H1 (cell line): ENCODE measurements at regions not wholly inside any gene's neighbourhood (a gene's known extent, or its start where the extent isn't known, plus 50 kb on each side); places are given as distances from the start of the nearest gene placed in this dataset.

ENCODE experiments used
- CTCF ChIA-PET: fragments of 300-600 bp; sonication (Branson Sonifier 250); formaldehyde crosslinking; loops from one replicate; lab custom pipeline; 2021; ENCODE audit not compliant: partially characterized antibody; lab: Charles Lee
- POLR2A ChIA-PET: fragments of 300-600 bp; sonication (Branson Sonifier 250); formaldehyde crosslinking; loops from one replicate; lab custom pipeline; 2021; ENCODE audit warnings: inconsistent platforms; ENCODE audit not compliant: partially characterized antibody; lab: Charles Lee
- DNase-seq, 2 experiments: peaks; one replicate each; pipeline versions ENCODE4 v3.0.0 to v3.0.0-alpha.2; 2010 to 2022; ENCODE audit warnings: low spot score in 2 of 2, low read depth in 1 of 2, mixed read lengths in 1 of 2
- FAIRE-seq: peaks from 2 replicates; lab custom pipeline; 2011; peaks lifted over from hg19 to GRCh38; lab: Jason Lieb, UNC
- H2AFZ ChIP-seq: 2 replicates; pipeline ENCODE4 v1.8.1; 2012; ENCODE audit warnings: low read length, inconsistent platforms
- H2AK5ac ChIP-seq: 2 replicates; pipeline ENCODE4 v1.6.1; 2013; ENCODE audit warnings: low read depth, low read length
- H2BK120ac ChIP-seq: replicated peaks from 2 replicates; pipeline ENCODE3; 2013; ENCODE audit warnings: low read depth, low read length, inconsistent platforms
- H2BK12ac ChIP-seq: 2 replicates; pipeline ENCODE4 v1.6.1; 2013; ENCODE audit warnings: low read depth, low read length
- H2BK15ac ChIP-seq: 2 replicates; pipeline ENCODE4 v1.6.1; 2013; ENCODE audit warnings: low read length
- H2BK20ac ChIP-seq: 2 replicates; pipeline ENCODE4 v1.6.1; 2013; ENCODE audit warnings: low read length
- H2BK5ac ChIP-seq: 2 replicates; pipeline ENCODE4 v1.6.1; 2013; ENCODE audit warnings: low read depth, low read length
- H3K14ac ChIP-seq: 2 replicates; pipeline ENCODE4 v1.6.1; 2013; ENCODE audit warnings: inconsistent platforms; ENCODE audit not compliant: insufficient read length
- H3K18ac ChIP-seq: 2 replicates; pipeline ENCODE4 v1.6.1; 2013; ENCODE audit warnings: low read length; ENCODE audit errors: extremely low read depth
- H3K23ac ChIP-seq: 2 replicates; pipeline ENCODE4 v1.6.1; 2013; ENCODE audit warnings: inconsistent platforms; ENCODE audit not compliant: insufficient read length
- H3K23me2 ChIP-seq: 2 replicates; pipeline ENCODE4 v1.6.1; 2013; ENCODE audit warnings: low read depth, low read length
- H3K27ac ChIP-seq: 2 replicates; pipeline ENCODE4 v1.6.1; 2011; ENCODE audit warnings: low read depth, low read length, inconsistent platforms
- H3K27me3 ChIP-seq, 4 experiments: replicated peaks in 1 of 4; 1 replicate in 1 of 4; 2 replicates in 3 of 4; pipeline versions ENCODE4 v1.6.1 to v1.8.1; 2011 to 2013; ENCODE audit warnings: low read length in 3 of 4, mild to moderate bottlenecking in 3 of 4, inconsistent platforms in 2 of 4, mixed read lengths in 2 of 4, moderate library complexity in 1 of 4; ENCODE audit not compliant: control insufficient read depth in 3 of 4, insufficient read depth in 3 of 4; ENCODE audit errors: extremely low read depth in 1 of 4
- H3K36me3 ChIP-seq, 4 experiments: 2 replicates each; pipeline versions ENCODE4 v1.6.1 to v1.8.1; 2011 to 2013; ENCODE audit warnings: mild to moderate bottlenecking in 4 of 4, low read length in 3 of 4, moderate library complexity in 2 of 4, control low read depth in 1 of 4, inconsistent platforms in 1 of 4; ENCODE audit not compliant: insufficient read depth in 4 of 4, control insufficient read depth in 2 of 4
- H3K4ac ChIP-seq: replicated peaks from 2 replicates; pipeline ENCODE3; 2013; ENCODE audit warnings: low read length, low read depth, mixed read lengths, inconsistent platforms; ENCODE audit not compliant: insufficient read length
- H3K4me1 ChIP-seq, 4 experiments: replicated peaks in 1 of 4; 1 replicate in 1 of 4; 2 replicates in 3 of 4; pipeline versions ENCODE4 v1.6.1 to v1.8.1; 2011 to 2013; ENCODE audit warnings: low read length in 3 of 4, inconsistent platforms in 2 of 4, mixed read lengths in 1 of 4; ENCODE audit not compliant: insufficient read depth in 4 of 4, control insufficient read depth in 3 of 4
- H3K4me2 ChIP-seq, 2 experiments: 2 replicates each; pipeline versions ENCODE4 v1.6.1 to v1.8.1; 2011 to 2013; ENCODE audit warnings: low read depth in 2 of 2, low read length in 2 of 2, control low read depth in 1 of 2, inconsistent platforms in 1 of 2, mild to moderate bottlenecking in 1 of 2; ENCODE audit not compliant: insufficient read depth in 1 of 2
- H3K4me3 ChIP-seq, 4 experiments: fragments of 200-600, 300-600 bp in 1 of 4; sonication (generic), shearing (Covaris generic), sonication (Bioruptor Twin) in 1 of 4; 2 replicates each; pipeline versions ENCODE4 v1.5.1 to v1.8.1; 2011 to 2016; ENCODE audit warnings: low read length in 4 of 4, low read depth in 3 of 4, control low read depth in 2 of 4, inconsistent platforms in 2 of 4, mild to moderate bottlenecking in 2 of 4, mixed read lengths in 1 of 4, moderate library complexity in 1 of 4; ENCODE audit not compliant: insufficient read depth in 2 of 4; ENCODE audit errors: extremely low read depth in 1 of 4
- H3K56ac ChIP-seq: replicated peaks from 2 replicates; pipeline ENCODE3; 2013; ENCODE audit warnings: low read depth, mild to moderate bottlenecking, mixed read lengths, low read length, inconsistent platforms; ENCODE audit not compliant: insufficient read length
- H3K79me1 ChIP-seq: 2 replicates; pipeline ENCODE4 v1.6.1; 2013; ENCODE audit warnings: low read depth, low read length, control low read depth
- H3K79me2 ChIP-seq, 2 experiments: 2 replicates each; pipeline versions ENCODE4 v1.6.1 to v1.8.1; 2012 to 2013; ENCODE audit warnings: low read length in 2 of 2, mild to moderate bottlenecking in 2 of 2, inconsistent platforms in 1 of 2; ENCODE audit not compliant: insufficient read depth in 2 of 2, control insufficient read depth in 1 of 2
- H3K9ac ChIP-seq, 4 experiments: replicated peaks in 1 of 4; 1 replicate in 1 of 4; 2 replicates in 3 of 4; pipeline versions ENCODE4 v1.6.1 to v1.8.1; 2011 to 2013; ENCODE audit warnings: low read depth in 3 of 4, low read length in 3 of 4, control low read depth in 2 of 4, mild to moderate bottlenecking in 2 of 4, moderate library complexity in 2 of 4, inconsistent platforms in 1 of 4; ENCODE audit errors: extremely low read depth in 1 of 4
- H3K9me3 ChIP-seq, 2 experiments: 2 replicates each; pipeline versions ENCODE4 v1.6.1 to v1.8.1; 2012 to 2013; ENCODE audit warnings: mild to moderate bottlenecking in 2 of 2, moderate library complexity in 2 of 2, control low read depth in 1 of 2, inconsistent platforms in 1 of 2, low read depth in 1 of 2, low read length in 1 of 2, mixed read lengths in 1 of 2; ENCODE audit not compliant: insufficient read depth in 2 of 2
- H4K20me1 ChIP-seq, 2 experiments: replicated peaks in 1 of 2; 2 replicates each; pipeline versions ENCODE3 to v1.8.1; 2011 to 2013; ENCODE audit warnings: inconsistent platforms in 2 of 2, low read length in 2 of 2, mild to moderate bottlenecking in 1 of 2; ENCODE audit not compliant: insufficient read depth in 2 of 2, control insufficient read depth in 1 of 2
- H4K5ac ChIP-seq: 2 replicates; pipeline ENCODE4 v1.6.1; 2013; ENCODE audit warnings: low read length, low read depth, mixed read lengths, inconsistent platforms; ENCODE audit not compliant: insufficient read length
- H4K8ac ChIP-seq: 2 replicates; pipeline ENCODE4 v1.8.0; 2013; ENCODE audit warnings: mild to moderate bottlenecking, moderate library complexity, low read length, inconsistent platforms; ENCODE audit not compliant: insufficient read depth; ENCODE audit errors: extremely low read depth
- H4K91ac ChIP-seq: replicated peaks from 2 replicates; pipeline ENCODE3; 2013; ENCODE audit warnings: low read length, mixed read lengths, inconsistent platforms; ENCODE audit not compliant: insufficient read length
- CBX8 ChIP-seq: fragments of 300-800, 300-1000 bp; sonication (generic); IDR thresholded peaks from 2 replicates; pipeline ENCODE4 v1.7.1; 2016; ENCODE audit warnings: low read depth, low read length, borderline replicate concordance
- EGR1 ChIP-seq: IDR thresholded peaks from 2 replicates; pipeline ENCODE4 v1.6.1; 2011; ENCODE audit warnings: low read depth, low read length, borderline replicate concordance
- HDAC2 ChIP-seq, 2 experiments: fragments of 300-600 bp in 1 of 2; sonication (generic) in 1 of 2; IDR thresholded peaks; 2 replicates each; pipeline ENCODE4 v1.6.1; 2011 to 2012; ENCODE audit warnings: low read depth in 2 of 2, low read length in 2 of 2, mild to moderate bottlenecking in 2 of 2, moderate library complexity in 2 of 2, borderline replicate concordance in 1 of 2, inconsistent platforms in 1 of 2
- JUN ChIP-seq: IDR thresholded peaks from 2 replicates; pipeline ENCODE4 v1.6.1; 2011; ENCODE audit warnings: low read depth, mild to moderate bottlenecking, improper control_type of control experiment, low read length
- WGBS, 2 experiments: shearing (Covaris generic) in 1 of 2; methylation state at CpG; one replicate each; pipeline versions ENCODE4 v1.1.6 to v1.1.7; 2013 to 2015; ENCODE audit warnings: low lambda C conversion rate in 2 of 2, mixed read lengths in 2 of 2, inconsistent platforms in 1 of 2, low coverage in 1 of 2, missing lambda C conversion rate in 1 of 2; ENCODE audit not compliant: insufficient replicate concordance in 2 of 2, insufficient coverage in 1 of 2, insufficient read length in 1 of 2; ENCODE audit errors: extremely low coverage in 1 of 2, missing lambda C conversion rate in 1 of 2; 5-methylcytosine and 5-hydroxymethylcytosine counted together
- TF ChIP-seq, protein P1 (sequence below): IDR thresholded peaks from 2 replicates; pipeline ENCODE4 v1.6.1; 2011; ENCODE audit warnings: low read length, improper control_type of control experiment

DNA sequence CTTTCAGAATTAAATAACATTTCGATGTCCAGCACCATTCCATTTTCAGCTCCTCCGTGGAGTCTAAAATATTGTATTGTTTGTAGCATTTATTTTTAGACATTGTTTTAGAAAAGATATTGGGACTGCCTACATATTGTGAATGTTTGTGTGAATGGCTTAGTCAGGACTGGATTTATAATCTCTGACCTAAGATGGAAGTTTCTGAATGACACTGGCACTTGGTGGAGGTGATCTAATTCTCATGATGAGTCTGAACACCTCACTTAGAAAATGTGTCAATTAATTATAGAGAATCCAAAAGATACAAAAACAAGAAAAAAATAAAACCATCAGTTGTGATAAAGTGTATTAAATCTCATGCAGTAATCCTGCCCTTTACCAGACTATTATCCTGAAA, 60.8 kb upstream of the HBS1L start:
- no peak overlapping the region for H3K56ac ChIP-seq
- no peak for TF ChIP-seq CBX8
- TF ChIP-seq JUN: no peak
- no peak for TF ChIP-seq HDAC2 (IDR thresholded peaks at IDR 0.05; ENCODE audit: borderline replicate concordance in 1 of 2, low read depth in 2 of 2, low read length in 2 of 2)
- no peak for TF ChIP-seq EGR1
- TF ChIP-seq, protein P1, sequence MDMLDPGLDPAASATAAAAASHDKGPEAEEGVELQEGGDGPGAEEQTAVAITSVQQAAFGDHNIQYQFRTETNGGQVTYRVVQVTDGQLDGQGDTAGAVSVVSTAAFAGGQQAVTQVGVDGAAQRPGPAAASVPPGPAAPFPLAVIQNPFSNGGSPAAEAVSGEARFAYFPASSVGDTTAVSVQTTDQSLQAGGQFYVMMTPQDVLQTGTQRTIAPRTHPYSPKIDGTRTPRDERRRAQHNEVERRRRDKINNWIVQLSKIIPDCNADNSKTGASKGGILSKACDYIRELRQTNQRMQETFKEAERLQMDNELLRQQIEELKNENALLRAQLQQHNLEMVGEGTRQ: no peak
- TF ChIP-seq, all 59 proteins: peak for 0
- Histone ChIP-seq H2BK20ac (no peak overlapping the region), H2AFZ (no peak overlapping the region), H2BK5ac (no peak overlapping the region), H3K36me3 (no peaks in the 10 kb centered on the region), H4K91ac (no peak overlapping the region), H2BK15ac (no peak overlapping the region), H3K14ac (no peak overlapping the region), H3K79me2 (no peaks in the 10 kb centered on the region), H3K18ac (no peak overlapping the region), H4K5ac (no peak overlapping the region), H2AK5ac (no peak overlapping the region), H4K8ac (no peak overlapping the region), H2BK120ac (no peak overlapping the region), H3K27ac (no peak overlapping the region), H3K27me3 (no peaks in the 10 kb centered on the region), H3K23ac (no peak overlapping the region), H3K79me1 (no peaks in the 10 kb centered on the region), H4K20me1 (no peaks in the 10 kb centered on the region), H3K4me2 (no peak overlapping the region), H3K9me3 (no peaks in the 10 kb centered on the region), H3K4ac (no peak overlapping the region), H3K4me3 (no peak overlapping the region), H3K4me1 (no peaks in the 10 kb centered on the region), H2BK12ac (no peak overlapping the region), H3K9ac (no peak overlapping the region), H3K23me2 (no peaks in the 10 kb centered on the region)
- no peak for DNase-seq
- no peak for FAIRE-seq
- WGBS, 2 experiments: 90% methylated on average over 2 of the region's 2 CpGs; no CpG with 5 or more reads in 1 of the 2 experiments
- ChIA-PET POLR2A (no interaction called here), CTCF (no interaction called here)
